ENCODE measurements at regions not wholly inside any gene's neighbourhood (a gene's known extent, or its start where the extent isn't known, plus 50 kb on each side); places are given as distances from the start of the nearest gene placed in this dataset.

DNA sequence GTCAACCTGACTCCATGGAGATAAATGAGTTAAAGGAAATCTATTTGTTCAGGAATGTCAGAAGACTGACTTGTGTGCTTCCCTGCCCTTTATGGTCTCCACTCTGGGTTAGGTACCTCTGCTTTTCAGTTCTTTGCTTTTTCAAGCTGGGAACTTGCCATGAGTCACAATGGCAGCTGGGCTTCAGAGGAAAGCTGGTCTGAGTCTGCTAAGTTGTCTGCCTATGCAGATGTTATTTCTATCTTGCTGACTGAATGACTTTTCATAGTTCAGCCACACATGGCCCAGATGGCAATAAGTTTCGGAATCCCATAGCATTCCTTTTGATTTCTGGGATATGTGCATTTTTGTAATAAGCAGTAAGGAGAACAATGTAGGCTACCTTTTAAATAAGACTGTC lies 337.9 kb upstream of the FGF13 start:
- H3K4me3 Mint-ChIP-seq (ENCODE audit: unreplicated experiment), result no peak overlapping the region
- no peak overlapping the region for H3K27ac Mint-ChIP-seq (ENCODE audit: unreplicated experiment)
- no peak for DNase-seq (ENCODE audit: low spot score)
- no peaks in the 10 kb centered on the region for H3K36me3 Mint-ChIP-seq (ENCODE audit: low read depth)
- no peaks in the 10 kb centered on the region for H3K4me1 Mint-ChIP-seq (ENCODE audit: low read depth)
- H3K9me3 Mint-ChIP-seq (ENCODE audit: low read depth), result peaks cover 38% of the 10 kb centered on the region
- H3K27me3 Mint-ChIP-seq (ENCODE audit: low read depth), result no peaks in the 10 kb centered on the region
- TF ChIP-seq, protein P1, sequence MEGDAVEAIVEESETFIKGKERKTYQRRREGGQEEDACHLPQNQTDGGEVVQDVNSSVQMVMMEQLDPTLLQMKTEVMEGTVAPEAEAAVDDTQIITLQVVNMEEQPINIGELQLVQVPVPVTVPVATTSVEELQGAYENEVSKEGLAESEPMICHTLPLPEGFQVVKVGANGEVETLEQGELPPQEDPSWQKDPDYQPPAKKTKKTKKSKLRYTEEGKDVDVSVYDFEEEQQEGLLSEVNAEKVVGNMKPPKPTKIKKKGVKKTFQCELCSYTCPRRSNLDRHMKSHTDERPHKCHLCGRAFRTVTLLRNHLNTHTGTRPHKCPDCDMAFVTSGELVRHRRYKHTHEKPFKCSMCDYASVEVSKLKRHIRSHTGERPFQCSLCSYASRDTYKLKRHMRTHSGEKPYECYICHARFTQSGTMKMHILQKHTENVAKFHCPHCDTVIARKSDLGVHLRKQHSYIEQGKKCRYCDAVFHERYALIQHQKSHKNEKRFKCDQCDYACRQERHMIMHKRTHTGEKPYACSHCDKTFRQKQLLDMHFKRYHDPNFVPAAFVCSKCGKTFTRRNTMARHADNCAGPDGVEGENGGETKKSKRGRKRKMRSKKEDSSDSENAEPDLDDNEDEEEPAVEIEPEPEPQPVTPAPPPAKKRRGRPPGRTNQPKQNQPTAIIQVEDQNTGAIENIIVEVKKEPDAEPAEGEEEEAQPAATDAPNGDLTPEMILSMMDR (IDR thresholded peaks at IDR 0.05), result no peak

- no peaks in the 10 kb centered on the region for H3K36me3 Mint-ChIP-seq (ENCODE audit: low read depth)
- H3K27me3 Mint-ChIP-seq (ENCODE audit: low read depth), result no peaks in the 10 kb centered on the region
These were observed 333.2 kb upstream of the FGF13 start for GRCh38 chrX:139044680-139045079.

GRCh38 chrX:139039041-139039440 lies 327.5 kb upstream of the FGF13 start:
- H3K27ac Mint-ChIP-seq (ENCODE audit: unreplicated experiment), result no peak overlapping the region
- H3K4me1 Mint-ChIP-seq (ENCODE audit: low read depth), result no peaks in the 10 kb centered on the region
- H3K9me3 Mint-ChIP-seq (ENCODE audit: low read depth), result peaks cover 24% of the 10 kb centered on the region
- no peak for DNase-seq (ENCODE audit: low spot score)
- TF ChIP-seq, protein P1 (IDR thresholded peaks at IDR 0.05), result no peak
- H3K4me3 Mint-ChIP-seq (ENCODE audit: unreplicated experiment), result no peak overlapping the region
- no peaks in the 10 kb centered on the region for H3K36me3 Mint-ChIP-seq (ENCODE audit: low read depth)
- no peaks in the 10 kb centered on the region for H3K27me3 Mint-ChIP-seq (ENCODE audit: low read depth)

More at GRCh38 chrX:139044680-139045079, 333.2 kb upstream of the FGF13 start:
- Mint-ChIP-seq H3K27ac (ENCODE audit: unreplicated experiment) (no peak overlapping the region), H3K4me1 (ENCODE audit: low read depth) (no peaks in the 10 kb centered on the region), H3K9me3 (ENCODE audit: low read depth) (peaks cover 36% of the 10 kb centered on the region), H3K4me3 (ENCODE audit: unreplicated experiment) (no peak overlapping the region)
- TF ChIP-seq, protein P1 (IDR thresholded peaks at IDR 0.05), result no peak
- peak; percentile 52 for DNase-seq (ENCODE audit: low spot score)

DNA sequence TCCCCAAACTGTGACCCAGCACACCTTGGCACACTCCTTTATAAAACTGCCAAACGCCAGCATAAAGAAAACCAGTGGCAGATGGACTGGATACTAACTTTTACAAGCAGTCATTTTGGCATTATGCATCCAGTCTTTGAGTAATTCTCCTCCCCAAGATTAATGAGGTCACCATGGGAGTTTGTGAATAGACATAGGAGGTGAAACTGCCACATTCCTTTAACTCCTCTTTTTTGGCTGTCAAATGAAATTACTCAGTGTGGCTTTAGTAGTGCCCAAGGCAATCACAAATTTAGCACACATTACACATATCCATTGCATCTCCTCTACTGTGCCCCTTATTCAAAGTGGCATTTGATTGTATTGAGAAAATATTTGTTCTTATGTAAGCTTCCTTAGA lies 315.3 kb upstream of the FGF13 start:
- Mint-ChIP-seq H3K4me3 (ENCODE audit: unreplicated experiment) (no peak overlapping the region), H3K27me3 (ENCODE audit: low read depth) (no peaks in the 10 kb centered on the region), H3K27ac (ENCODE audit: unreplicated experiment) (no peak overlapping the region), H3K9me3 (ENCODE audit: low read depth) (no peaks in the 10 kb centered on the region), H3K4me1 (ENCODE audit: low read depth) (no peaks in the 10 kb centered on the region), H3K36me3 (ENCODE audit: low read depth) (no peaks in the 10 kb centered on the region)
- TF ChIP-seq, protein P1 (IDR thresholded peaks at IDR 0.05), result no peak
- no peak for DNase-seq (ENCODE audit: low spot score)

GRCh38 chrX:139026406-139026805 lies 314.9 kb upstream of the FGF13 start:
- no peak for DNase-seq (ENCODE audit: low spot score)
- H3K9me3 Mint-ChIP-seq (ENCODE audit: low read depth), result no peaks in the 10 kb centered on the region
- no peak overlapping the region for H3K4me3 Mint-ChIP-seq (ENCODE audit: unreplicated experiment)
- H3K36me3 Mint-ChIP-seq (ENCODE audit: low read depth), result no peaks in the 10 kb centered on the region
- H3K4me1 Mint-ChIP-seq (ENCODE audit: low read depth), result no peaks in the 10 kb centered on the region
- no peak overlapping the region for H3K27ac Mint-ChIP-seq (ENCODE audit: unreplicated experiment)
- no peaks in the 10 kb centered on the region for H3K27me3 Mint-ChIP-seq (ENCODE audit: low read depth)
- TF ChIP-seq, protein P1 (IDR thresholded peaks at IDR 0.05), result no peak
